NCI-H2171 treated with DMSO at 0.1 percent for 48 hours (cell line): ENCODE measurements at regions not wholly inside any gene's neighbourhood (a gene's known extent, or its start where the extent isn't known, plus 50 kb on each side); places are given as distances from the start of the nearest gene placed in this dataset.

Source experiments
- DNase-seq: peaks from one replicate; lab custom pipeline; 2025; lab: John Stamatoyannopoulos, UW

DNA sequence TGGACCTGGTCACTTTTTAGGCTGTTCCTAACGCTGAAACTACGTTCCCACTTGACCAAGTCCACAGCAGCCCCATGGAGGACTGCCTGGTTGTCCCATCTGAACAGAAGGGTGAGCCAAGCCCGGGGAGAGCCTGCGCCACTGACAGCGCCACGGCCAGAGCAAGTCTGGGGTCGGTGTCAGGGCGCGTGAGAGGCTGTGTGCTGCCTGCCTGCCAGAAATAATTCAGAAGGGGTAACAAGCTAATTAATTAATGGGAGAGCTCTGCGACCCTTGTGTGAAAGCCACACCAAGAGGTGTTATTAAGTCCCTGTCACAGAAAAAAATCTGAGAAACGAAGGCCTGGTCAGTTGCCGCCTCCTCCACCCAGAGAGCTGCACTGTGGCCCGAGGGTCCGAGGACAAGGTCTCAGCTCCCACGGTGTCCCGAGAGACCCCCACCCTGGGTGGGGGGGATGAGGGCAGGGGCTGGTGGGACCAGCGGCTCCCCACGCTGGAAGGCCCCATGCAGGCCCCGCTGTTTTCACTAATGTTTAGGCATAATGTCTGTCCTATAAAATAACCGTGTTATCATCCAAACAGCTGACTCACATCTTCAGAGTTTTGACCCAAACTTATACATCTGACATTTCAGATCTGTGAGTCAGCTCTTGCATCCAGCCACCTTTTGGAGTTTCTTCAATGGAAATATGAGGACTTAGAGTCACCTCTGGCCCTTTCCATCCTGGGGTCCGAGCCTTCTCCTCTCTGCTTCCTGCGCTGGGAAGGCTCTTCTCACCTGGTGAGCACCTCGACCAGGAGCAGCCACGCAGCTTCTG lies 58.5 kb downstream of the DLL1 start:
- no peak for DNase-seq

- peak; percentile 26 for DNase-seq
Measured at GRCh38 chr6:170231293-170232185, 59.3 kb downstream of the DLL1 start.

GRCh38 chr6:170230520-170231292 lies 60.2 kb downstream of the DLL1 start:
- DNase-seq, result no peak

- DNase-seq, result no peak
Measured at GRCh38 chr6:170229851-170230519, 60.9 kb downstream of the DLL1 start.

DNA sequence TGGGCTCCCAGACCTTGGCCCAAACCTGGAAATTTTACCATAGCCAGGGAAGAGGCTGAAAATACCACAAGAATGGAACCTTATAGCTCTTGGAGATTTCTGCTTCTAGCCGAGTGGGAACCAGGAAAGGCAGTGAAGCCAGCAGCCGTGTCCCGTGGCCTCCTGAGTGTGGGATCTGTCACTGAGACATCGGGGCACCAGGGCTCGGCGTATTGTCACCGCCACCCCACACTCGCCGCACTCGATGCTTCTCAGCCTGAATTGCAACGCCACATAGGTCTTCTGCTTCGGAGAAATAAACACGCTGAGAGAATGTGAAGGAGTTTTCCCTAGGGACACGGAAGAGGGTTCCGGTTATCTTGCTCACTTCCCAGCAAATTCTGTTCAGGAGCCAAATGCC lies 61.5 kb downstream of the DLL1 start:
- DNase-seq, result no peak

DNA sequence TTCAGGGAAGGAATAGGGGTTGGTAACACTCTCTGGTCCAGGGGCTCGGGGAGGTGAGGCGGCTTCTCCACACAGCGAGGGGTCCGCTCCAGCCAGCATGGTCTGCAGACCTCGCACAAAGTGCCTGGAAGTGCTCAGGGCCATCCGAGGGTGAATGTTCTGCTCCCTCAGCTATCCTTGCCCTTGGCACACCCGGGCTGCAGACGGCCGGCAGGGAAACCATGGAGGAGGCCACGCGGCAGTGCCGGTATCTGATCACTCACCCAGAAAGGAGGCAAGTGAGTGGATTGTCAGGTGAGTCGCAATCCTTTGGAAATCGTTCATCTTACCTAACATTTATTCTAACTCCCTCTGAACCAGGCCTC lies 62.0 kb downstream of the DLL1 start:
- DNase-seq, result no peak

- DNase-seq, result no peak
Measured at GRCh38 chr6:170227996-170228945, 62.6 kb downstream of the DLL1 start.

DNA sequence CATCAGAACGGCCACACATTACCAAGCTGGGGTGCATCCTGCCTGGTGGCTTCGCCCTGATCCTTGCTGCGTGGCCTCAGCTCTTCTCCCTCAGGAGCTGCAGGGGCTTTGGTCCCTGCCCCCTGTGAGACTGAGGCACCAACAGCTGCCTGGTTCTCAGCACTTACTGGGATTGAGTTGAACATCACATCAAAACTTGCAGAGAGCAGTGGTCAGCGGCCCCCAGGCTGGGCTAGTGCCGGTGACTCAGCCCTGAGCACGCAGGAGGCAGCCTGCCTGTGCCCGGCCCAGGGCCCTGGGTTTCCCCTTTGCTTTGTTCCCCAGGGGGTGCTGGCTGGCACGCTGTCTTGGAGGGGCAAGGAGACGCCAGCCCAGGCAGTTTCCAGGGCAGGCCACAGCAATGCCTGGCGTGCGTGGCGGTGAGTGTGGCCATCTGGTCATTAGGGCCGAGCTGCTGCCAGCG lies 63.3 kb downstream of the DLL1 start:
- DNase-seq, result no peak

DNA sequence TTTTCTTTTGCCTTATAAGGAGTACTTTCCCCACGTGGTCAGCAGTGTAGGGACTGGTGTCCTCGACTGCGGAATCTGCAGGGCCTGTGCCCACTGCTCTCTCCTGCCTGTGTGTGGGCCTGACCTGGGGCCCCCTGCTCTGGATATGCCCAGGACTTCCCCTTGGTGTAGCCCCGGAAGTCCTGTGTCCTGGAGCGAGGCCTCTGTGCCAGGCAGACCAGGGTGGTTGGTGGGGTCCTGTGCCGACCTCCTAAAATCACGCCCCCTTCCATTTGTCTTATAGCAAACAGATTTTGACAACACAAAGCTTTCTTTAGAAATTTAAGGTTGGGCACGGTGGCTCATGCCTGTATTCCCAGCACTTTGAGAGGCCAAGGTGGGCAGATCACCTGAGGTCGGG lies 64.2 kb downstream of the DLL1 start:
- DNase-seq, result no peak

- DNase-seq, result no peak
Measured at GRCh38 chr6:170225852-170226417, 64.9 kb downstream of the DLL1 start.

DNA sequence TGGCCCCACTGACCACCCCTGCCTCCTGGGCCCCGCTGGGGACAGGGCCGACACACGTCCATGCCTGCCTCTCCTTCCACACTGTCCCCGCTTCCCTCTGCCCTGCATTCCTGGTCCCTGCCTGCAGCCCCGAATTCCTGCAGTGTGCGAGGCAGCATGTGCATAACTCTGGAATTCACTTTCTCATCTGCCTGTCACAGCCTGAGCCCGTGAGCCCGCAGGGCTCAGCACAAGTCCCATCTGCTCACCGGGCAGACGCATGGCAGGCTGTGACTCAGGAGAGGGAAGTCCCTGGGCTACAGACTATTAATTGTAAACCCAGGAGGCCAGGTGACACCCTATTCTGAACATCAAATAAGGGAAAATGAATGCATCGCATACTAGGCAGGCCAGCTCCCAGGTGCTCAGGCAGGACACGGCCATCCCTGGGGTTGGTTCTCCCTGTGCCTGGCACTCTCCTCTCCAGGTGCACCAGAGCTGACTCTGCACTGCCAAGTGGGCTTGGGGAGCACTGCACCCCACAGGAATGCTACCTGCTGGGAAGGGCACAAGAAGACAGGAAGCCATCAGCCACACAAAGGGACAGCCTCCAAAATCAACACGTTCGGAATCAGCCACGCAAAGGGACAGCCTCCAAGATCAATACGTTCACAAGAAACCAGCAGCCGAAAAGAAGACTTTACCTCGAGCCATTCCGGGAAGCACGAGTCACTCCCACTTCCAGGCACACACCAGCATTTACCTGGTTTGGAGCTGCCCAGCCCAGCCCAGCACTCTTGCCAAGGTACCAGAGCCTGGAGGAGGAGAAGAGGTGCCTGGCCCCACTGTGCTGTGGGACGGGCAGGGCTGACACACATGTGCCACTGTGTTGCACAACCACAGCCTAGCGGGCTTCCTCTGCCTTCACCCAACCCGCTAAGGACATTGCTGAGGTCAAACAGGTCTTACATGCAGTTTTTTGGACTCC lies 65.9 kb downstream of the DLL1 start:
- DNase-seq, result peak; percentile 84

DNA sequence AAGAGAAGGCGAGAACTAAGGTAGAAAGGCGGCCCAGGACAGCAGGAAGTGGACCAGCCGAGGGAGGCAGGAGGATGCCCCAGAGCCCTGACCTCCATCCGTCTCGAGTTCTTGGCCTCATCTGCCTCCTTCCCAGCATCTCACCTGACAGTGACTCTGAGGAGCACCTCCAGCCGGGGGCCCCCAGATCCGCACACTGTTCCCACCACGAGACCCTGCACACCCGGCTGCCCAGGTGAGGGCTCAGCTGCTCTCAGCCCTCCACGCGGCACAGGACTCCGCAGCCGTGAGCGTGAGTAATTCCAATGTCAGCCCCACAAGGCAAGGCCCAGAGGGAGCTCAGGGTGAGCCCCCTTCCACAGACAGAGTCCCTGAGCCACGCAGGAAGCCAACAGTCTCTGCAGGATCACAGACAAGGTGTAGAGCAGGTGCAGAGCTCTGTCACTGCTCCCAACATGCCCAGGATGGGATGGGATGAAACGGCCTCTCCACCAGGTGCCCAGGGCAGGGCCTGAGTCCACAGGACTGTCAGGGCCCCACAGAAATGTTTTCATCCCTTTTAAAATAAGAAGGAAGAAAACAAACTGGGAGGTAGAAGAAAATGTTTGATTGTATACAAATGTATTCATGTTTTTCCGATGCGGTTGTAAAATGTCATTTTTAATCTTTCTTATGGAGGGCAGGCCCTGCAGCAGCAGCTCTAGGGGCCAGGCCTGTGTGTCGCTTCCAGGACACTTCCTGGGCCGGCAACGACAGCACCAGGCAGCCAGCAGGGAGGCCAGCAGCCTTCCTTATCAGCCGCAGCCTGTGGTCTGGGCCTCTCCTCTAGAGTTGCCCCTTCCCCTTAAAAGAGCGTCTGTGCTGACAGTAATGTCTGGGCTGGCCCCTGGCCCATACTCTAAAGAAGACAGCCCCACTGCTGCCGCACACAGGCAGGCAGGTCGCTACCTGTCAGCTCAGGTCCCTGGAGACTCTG lies 66.9 kb downstream of the DLL1 start:
- DNase-seq, result no peak

GRCh38 chr6:170222498-170223471 lies 68.1 kb downstream of the DLL1 start:
- peak; percentile 55 for DNase-seq

DNA sequence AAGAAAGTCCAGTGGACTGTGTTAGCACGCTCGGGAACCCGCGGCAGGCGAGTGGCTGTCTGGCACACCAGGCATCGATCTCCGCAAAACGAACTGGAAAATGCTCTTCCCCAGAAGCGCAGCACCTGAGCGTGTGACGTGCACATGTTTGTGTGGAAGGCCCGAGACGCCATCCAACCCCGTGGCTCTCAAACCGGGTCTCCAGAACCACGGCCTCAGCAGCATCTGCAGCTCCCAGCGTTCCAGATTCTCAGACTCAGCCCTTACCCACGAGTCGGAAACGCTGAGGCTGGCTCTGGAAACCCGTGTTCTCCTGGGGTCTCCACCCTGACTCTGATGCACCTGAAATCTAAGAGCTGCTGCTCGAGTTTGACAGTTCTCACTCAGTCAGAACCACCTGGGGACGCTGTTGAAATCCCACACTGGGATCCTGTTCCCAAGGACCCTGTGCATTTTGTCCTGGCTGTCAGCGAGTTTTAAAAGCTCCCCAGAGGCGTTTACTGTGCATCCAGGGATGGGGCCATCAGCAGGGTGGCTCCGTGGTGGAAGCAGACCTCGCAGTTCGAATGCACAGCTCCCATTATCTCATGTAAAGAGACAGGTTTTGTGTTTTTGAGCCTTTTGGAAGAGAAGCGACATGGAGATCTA lies 69.0 kb downstream of the DLL1 start:
- DNase-seq, result peak; percentile 41

DNA sequence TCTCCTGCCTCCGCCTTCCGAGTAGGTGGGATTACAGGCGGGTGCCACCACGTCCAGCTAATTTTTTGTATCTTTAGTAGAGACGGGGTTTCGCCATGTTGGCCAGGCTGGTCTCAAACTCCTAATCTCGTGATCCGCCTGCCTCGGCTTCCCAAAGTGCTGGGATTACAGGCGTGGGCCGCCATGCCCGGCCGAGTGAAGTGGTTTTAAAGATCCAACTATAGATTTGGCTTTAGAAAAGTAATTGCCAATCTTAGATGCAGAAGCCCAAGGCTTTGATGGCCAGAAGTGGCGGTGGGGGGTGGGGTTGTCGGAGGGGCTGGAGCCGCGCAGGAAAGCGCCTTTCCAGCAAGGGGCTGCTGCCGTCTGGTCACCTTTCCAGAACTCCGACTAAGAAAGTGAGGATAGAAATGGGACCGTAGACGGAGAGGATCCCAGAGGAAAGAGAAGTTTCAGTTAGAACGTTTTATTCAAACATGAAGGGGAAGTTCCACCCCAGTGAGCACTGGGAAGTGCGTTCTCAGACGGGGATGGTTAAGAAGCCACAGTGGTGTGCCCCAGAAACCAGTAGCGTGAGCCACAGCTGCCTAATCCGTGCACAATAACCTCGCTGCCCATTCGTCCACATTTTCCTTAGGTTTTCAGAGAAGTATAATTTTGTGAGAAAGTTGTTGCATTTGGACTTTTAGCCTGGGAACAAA lies 69.7 kb downstream of the DLL1 start:
- no peak for DNase-seq
